ENCODE measurements at regions not wholly inside any gene's neighbourhood (a gene's known extent, or its start where the extent isn't known, plus 50 kb on each side); places are given as distances from the start of the nearest gene placed in this dataset.

DNA sequence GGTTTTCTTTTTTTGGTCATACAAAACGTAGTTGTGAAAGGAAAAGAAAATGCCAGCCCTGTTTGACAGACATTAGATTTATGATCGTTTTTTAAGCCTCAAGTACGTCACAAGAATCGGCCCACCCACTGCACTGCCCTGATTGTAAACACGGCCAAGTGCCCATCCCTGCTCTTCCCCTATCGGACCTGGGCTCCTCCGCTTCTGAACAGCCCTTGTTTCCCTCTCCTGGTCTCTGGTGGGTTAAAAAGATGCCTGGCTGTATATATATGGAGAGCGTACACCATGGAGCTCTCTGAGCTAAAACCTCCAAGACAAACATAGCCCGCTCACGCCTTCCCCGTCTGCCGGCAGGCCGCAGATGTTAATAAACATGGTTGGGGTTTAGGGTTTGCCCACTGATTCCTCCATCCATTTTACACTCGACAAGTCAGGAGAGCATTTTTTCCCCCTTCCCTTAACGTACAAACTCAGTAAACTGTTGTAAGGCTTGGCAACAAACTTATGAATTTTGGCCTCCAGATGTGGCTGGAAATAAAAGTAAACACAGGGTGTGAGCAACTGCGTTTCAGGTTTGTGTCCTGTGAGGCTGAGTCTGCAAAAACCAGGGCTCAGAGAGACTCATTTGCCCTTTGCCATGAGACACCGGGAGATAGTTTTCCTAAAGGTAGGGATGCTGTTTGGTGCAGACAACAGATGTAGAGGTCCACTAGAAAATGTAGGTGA lies 325.9 kb downstream of the SOX9 start:
- Mint-ChIP-seq H3K4me1 (no peaks in the 10 kb centered on the region), H3K4me3 (no peak overlapping the region), H3K9me3 (no peaks in the 10 kb centered on the region), H3K36me3 (no peaks in the 10 kb centered on the region), H3K27ac (no peak overlapping the region), H3K27me3 (ENCODE audit: low read depth in 3 of 3) (peaks cover 0 to 2% (median 0%) of the 10 kb centered on the region in 3 donors)
- no peak for DNase-seq

DNA sequence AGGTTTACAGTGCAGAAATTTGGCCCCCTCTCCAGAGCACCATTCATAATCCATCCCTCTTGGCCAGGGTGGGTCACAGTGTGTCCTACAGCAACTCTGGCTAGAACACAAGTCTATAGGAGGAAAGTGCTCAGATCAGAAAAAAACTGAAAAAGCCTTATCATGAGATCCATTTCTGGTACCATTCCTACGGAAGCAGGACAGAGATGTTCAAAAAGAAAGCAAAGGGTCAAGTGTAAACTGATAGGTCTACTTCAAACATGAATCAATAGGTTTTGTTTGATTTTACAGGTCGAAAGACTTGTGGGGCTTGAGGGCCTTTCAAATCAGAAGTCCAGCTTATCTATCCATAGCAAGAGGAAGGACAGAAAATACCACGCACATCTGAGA lies 326.4 kb downstream of the SOX9 start:
- H3K36me3 Mint-ChIP-seq, result no peaks in the 10 kb centered on the region
- H3K27ac Mint-ChIP-seq, result no peak overlapping the region
- peaks cover 0 to 2% (median 0%) of the 10 kb centered on the region in 3 donors for H3K27me3 Mint-ChIP-seq (ENCODE audit: low read depth in 3 of 3)
- no peak overlapping the region for H3K4me3 Mint-ChIP-seq
- H3K9me3 Mint-ChIP-seq, result no peaks in the 10 kb centered on the region
- no peaks in the 10 kb centered on the region for H3K4me1 Mint-ChIP-seq
- DNase-seq, result no peak

DNA sequence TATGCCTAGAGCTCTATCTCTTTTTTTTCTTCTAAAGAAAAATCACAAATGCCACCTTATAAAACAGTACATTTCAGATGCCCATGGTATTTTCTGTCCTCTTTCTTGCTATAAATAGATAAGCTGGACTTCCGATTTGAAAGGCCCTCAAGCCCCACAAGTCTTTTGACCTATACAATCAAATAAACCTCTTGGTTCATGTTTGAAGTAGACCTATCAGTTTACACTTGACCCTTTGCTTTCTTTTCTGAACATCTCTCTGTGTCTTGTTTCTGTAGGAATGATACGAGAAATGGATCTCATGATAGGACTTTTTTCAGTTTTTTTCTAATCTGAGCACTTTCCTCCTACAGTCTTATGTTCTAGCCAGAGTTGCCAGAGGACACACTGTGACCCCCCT lies 327.2 kb downstream of the SOX9 start:
- H3K36me3 Mint-ChIP-seq, result no peaks in the 10 kb centered on the region
- H3K27me3 Mint-ChIP-seq (ENCODE audit: low read depth in 3 of 3), result peaks cover 0 to 2% (median 0%) of the 10 kb centered on the region in 3 donors
- H3K27ac Mint-ChIP-seq, result no peak overlapping the region
- no peak for DNase-seq
- H3K4me3 Mint-ChIP-seq, result no peak overlapping the region
- no peaks in the 10 kb centered on the region for H3K4me1 Mint-ChIP-seq
- peaks cover 0 to 2% (median 0%) of the 10 kb centered on the region in 6 donors for H3K9me3 Mint-ChIP-seq

DNA sequence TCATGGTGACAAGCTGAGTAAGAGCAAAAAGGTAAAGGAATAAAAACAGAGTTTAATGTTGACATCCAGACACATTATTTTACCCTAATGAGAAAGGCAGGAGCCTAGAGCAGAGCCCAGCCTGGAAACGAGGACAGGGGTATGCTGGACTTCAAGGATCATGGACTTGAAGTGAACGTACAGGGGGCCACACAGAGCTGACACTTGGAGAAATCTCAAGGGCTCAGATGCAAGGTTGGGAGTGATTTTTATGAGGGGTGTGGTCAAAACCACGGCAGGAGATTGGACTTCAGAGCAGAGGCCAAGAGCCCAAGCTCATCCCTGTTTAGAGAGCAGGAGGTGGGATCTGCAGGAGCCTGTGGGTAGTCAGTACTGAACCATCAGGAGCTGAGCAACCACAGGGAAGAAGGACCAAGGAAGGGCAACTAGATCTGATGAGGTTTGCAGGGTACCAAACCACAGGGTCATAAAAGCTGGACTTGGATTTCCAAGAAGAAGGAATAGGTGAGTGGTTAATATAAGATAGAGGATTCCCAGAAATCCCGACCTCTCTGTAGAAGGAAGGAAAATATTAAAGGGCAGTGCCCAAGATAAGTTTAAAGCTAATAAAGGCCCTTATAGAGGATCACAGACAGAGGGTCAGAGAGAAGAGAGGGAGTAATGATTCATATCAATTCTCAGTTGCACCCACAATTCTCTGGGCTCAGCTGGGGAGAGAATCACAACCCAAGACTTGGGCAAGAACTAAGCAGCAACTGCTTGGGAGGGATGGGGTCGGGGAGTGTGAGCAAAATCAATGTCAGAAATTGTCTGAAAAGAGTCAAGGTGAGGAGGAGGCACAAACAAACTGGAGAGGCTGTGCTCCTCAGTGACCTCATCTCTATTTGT lies 331.7 kb downstream of the SOX9 start:
- Mint-ChIP-seq H3K27me3 (ENCODE audit: low read depth in 3 of 3) (peaks cover 1 to 2% (median 2%) of the 10 kb centered on the region in 3 donors), H3K36me3 (no peaks in the 10 kb centered on the region), H3K27ac (no peak overlapping the region), H3K4me1 (no peaks in the 10 kb centered on the region), H3K9me3 (peaks cover 0 to 2% (median 0%) of the 10 kb centered on the region in 6 donors), H3K4me3 (no peak overlapping the region)
- no peak for DNase-seq

DNA sequence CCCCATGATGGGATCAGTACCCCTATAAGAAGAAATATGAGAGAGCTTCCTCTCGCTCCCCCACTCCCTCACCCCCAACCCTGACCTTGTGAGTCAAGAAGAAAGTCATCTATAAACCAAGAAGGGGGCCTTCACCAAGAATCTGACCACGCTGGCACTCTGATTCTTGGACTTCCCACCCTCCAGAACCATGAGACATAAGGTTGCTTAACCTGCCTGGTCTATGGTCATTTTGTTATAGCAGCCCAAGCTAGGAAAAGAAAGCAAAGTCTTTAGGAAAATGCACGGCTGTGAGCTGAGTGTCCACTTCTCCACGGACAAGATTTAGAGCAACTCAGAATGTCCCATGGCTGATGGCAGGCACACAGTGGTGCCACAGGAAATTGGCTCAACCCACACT lies 333.5 kb downstream of the SOX9 start:
- H3K9me3 Mint-ChIP-seq, result peaks cover 0 to 2% (median 0%) of the 10 kb centered on the region in 6 donors
- H3K4me1 Mint-ChIP-seq, result no peaks in the 10 kb centered on the region
- H3K27me3 Mint-ChIP-seq (ENCODE audit: low read depth in 3 of 3), result peaks cover 1 to 4% (median 2%) of the 10 kb centered on the region in 3 donors
- no peak overlapping the region for H3K27ac Mint-ChIP-seq
- DNase-seq, result no peak
- no peak overlapping the region for H3K4me3 Mint-ChIP-seq
- no peaks in the 10 kb centered on the region for H3K36me3 Mint-ChIP-seq

DNA sequence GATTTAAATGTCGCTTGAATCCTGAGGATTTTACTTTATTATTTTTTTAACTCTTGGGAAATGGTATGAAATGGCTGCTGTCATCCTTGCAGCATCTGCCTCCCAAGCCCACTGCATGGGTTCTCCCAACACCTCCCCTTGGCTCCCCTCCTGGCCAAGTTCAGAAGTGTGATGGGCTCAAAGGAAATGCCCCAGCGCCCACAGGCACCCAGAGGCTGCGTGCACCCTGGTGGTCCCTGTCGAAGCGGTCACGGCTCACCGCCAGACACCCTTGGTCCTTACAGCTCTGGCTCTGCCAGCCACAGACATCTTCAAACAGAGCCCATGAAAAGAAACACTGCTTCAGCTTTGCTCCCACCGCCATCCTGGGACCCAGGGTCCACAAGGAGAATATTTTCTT lies 334.7 kb downstream of the SOX9 start:
- Mint-ChIP-seq H3K27ac (no peak overlapping the region), H3K4me3 (no peak overlapping the region), H3K27me3 (ENCODE audit: low read depth in 3 of 3) (peaks cover 1 to 5% (median 2%) of the 10 kb centered on the region in 3 donors), H3K36me3 (no peaks in the 10 kb centered on the region), H3K9me3 (peaks cover 0 to 2% (median 0%) of the 10 kb centered on the region in 6 donors), H3K4me1 (no peaks in the 10 kb centered on the region)
- no peak for DNase-seq

DNA sequence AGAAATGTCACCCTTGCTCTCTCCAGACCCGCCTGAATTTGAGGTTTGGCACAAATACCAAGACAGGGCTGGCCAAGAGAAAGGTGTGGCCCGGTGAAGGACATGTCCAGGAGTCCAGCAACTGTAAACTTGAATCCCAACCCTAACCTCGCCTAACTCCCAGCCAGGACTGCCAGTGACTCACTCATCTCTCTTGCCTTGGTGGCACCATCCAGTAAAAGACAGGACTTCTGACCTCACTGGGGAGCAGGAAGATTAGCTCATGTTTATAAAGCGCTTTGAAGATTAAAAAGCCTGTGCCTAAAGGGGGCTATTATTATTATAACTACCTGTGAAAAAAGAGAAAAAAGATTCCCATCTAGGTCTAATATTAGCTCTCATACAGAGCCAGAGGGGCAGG lies 335.3 kb downstream of the SOX9 start:
- no peak for DNase-seq
- Mint-ChIP-seq H3K4me1 (no peaks in the 10 kb centered on the region), H3K27ac (no peak overlapping the region), H3K27me3 (ENCODE audit: low read depth in 3 of 3) (peaks cover 1 to 5% (median 2%) of the 10 kb centered on the region in 3 donors), H3K9me3 (peaks cover 0 to 2% (median 0%) of the 10 kb centered on the region in 6 donors), H3K4me3 (no peak overlapping the region), H3K36me3 (no peaks in the 10 kb centered on the region)

DNA sequence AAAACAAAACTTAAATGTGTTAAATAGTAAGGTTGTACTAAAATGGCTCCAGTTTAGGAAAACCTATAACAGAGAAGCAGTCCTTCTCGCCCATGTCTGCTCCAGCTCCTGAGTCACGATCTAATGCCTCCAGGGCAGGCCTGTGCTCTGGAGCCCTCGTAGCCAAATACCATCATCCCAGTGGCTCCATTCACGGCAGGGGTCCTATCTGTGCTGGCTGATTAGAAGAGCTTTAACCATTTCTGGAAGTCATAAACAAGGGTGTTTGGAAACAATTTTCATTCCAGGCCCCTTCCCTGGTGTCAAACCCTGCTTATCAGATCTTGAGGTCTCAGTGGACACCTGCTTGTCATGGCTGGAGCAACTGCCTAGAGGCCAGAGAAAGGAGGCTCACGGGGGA lies 336.9 kb downstream of the SOX9 start:
- DNase-seq, result no peak
- H3K36me3 Mint-ChIP-seq, result no peaks in the 10 kb centered on the region
- H3K27ac Mint-ChIP-seq, result no peak overlapping the region
- no peaks in the 10 kb centered on the region for H3K4me1 Mint-ChIP-seq
- no peak overlapping the region for H3K4me3 Mint-ChIP-seq
- peaks cover 1 to 5% (median 3%) of the 10 kb centered on the region in 3 donors for H3K27me3 Mint-ChIP-seq (ENCODE audit: low read depth in 3 of 3)
- H3K9me3 Mint-ChIP-seq, result peaks cover 0 to 2% (median 0%) of the 10 kb centered on the region in 6 donors

DNA sequence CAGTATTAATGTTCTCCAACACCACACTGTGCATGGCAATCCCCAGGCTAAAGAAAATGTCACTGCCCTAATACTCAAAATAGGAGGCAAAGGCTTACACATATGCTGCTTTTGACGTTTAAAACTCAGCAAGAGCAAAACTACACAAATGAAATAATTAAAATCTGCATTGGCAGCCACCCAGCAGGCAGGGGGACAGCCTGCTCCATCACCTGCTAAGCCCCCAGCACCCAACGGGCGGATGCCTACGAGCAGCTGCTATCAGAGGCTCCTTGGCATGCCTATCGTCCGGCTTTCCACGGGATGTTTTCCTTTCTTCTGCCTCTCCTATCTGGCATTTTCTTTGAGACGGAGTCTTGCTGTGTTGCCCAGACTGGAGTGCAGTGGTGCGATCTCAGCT lies 337.5 kb downstream of the SOX9 start:
- Mint-ChIP-seq H3K27ac (no peak overlapping the region), H3K4me1 (no peaks in the 10 kb centered on the region), H3K9me3 (no peaks in the 10 kb centered on the region), H3K27me3 (ENCODE audit: low read depth in 3 of 3) (peaks cover 1 to 5% (median 3%) of the 10 kb centered on the region in 3 donors), H3K4me3 (no peak overlapping the region), H3K36me3 (no peaks in the 10 kb centered on the region)
- DNase-seq, result no peak

DNA sequence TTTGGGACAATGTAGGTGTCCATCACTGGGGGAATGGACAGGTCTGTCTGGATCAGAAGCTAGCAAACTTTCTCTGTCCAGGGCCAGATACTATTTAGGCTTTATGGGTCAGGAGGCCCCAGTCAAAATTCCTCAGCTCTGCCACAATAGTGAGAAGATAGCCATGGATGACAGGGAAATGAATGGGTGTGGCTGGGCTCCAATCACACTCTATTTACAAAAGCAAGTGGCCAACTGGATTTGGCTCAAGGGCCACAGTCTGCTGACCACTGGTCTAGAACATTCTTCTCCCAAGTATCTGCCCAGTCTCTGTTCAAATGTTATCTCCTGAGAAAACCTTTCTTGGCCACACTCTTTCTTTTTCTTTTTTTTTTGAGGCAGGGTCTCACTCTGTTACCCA lies 339.9 kb downstream of the SOX9 start:
- Mint-ChIP-seq H3K4me1 (no peaks in the 10 kb centered on the region), H3K9me3 (no peaks in the 10 kb centered on the region), H3K36me3 (no peaks in the 10 kb centered on the region), H3K27ac (no peak overlapping the region), H3K4me3 (no peak overlapping the region), H3K27me3 (ENCODE audit: low read depth in 3 of 3) (peaks cover 1 to 6% (median 6%) of the 10 kb centered on the region in 3 donors)
- no peak for DNase-seq

DNA sequence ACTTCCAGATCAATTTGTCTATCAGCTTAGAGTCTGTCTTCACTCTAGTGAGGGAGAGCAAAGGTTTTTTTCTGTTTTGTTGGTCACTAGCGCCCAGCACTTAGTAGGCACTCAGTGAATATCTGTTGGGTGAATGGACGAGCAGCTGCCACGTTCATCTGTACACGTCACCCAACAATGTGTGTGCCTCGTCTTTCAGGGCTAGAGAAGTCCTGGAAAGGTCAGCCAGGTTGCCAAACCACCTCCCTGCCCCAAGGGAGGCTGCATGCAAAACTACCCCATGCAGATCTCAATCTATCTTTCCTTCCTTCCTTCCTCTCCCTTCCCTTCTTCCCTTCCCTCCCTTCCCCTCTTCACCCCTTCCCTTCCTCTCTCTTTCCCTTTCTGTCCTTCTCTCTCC lies 340.9 kb downstream of the SOX9 start:
- no peak for DNase-seq
- no peaks in the 10 kb centered on the region for H3K36me3 Mint-ChIP-seq
- peaks cover 0 to 8% (median 6%) of the 10 kb centered on the region in 3 donors for H3K27me3 Mint-ChIP-seq (ENCODE audit: low read depth in 3 of 3)
- H3K4me3 Mint-ChIP-seq, result no peak overlapping the region
- H3K4me1 Mint-ChIP-seq, result no peaks in the 10 kb centered on the region
- H3K9me3 Mint-ChIP-seq, result no peaks in the 10 kb centered on the region
- no peak overlapping the region for H3K27ac Mint-ChIP-seq

DNA sequence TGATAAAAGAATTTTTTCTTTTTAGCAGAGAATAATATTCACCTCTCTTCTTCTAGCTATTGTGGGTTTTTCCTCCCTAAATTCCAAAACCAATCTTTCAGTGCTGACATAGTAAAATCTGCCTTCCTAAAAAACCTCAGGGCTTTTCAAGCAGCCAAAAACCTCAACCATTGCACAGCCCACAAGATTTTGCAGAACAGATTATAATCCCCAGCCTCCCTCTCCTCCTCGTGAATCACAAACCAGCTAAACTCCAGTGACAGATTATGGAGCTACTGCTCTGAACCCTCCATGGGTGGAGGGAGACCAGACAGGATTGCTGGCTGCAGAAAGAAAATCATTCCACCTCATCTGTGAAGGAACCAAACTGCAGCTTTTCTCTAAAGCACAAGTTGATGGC lies 341.6 kb downstream of the SOX9 start:
- no peaks in the 10 kb centered on the region for H3K36me3 Mint-ChIP-seq
- no peaks in the 10 kb centered on the region for H3K4me1 Mint-ChIP-seq
- H3K27ac Mint-ChIP-seq, result no peak overlapping the region
- H3K27me3 Mint-ChIP-seq (ENCODE audit: low read depth in 3 of 3), result peaks cover 0 to 8% (median 6%) of the 10 kb centered on the region in 3 donors
- no peak for DNase-seq
- H3K9me3 Mint-ChIP-seq, result no peaks in the 10 kb centered on the region
- H3K4me3 Mint-ChIP-seq, result no peak overlapping the region

DNA sequence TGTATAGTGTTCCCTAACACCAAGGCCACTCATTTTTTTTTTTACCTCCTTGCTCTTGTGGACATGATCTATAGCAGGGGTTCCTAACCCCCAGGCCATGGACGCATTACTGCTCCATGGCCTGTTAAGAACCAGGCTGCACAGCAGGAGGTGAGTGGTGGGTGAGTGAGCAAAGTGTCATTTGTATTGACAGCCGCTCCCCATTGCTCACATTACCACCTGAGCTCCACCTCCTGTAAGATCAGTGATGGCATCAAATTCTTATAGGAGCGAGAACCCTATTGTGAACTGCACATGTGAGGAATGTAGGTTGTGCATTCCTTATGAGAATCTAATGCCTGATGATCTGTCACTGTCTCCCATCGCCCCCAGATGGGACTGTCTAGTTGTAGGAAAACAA lies 342.0 kb downstream of the SOX9 start:
- no peak for DNase-seq
- no peaks in the 10 kb centered on the region for H3K36me3 Mint-ChIP-seq

DNA sequence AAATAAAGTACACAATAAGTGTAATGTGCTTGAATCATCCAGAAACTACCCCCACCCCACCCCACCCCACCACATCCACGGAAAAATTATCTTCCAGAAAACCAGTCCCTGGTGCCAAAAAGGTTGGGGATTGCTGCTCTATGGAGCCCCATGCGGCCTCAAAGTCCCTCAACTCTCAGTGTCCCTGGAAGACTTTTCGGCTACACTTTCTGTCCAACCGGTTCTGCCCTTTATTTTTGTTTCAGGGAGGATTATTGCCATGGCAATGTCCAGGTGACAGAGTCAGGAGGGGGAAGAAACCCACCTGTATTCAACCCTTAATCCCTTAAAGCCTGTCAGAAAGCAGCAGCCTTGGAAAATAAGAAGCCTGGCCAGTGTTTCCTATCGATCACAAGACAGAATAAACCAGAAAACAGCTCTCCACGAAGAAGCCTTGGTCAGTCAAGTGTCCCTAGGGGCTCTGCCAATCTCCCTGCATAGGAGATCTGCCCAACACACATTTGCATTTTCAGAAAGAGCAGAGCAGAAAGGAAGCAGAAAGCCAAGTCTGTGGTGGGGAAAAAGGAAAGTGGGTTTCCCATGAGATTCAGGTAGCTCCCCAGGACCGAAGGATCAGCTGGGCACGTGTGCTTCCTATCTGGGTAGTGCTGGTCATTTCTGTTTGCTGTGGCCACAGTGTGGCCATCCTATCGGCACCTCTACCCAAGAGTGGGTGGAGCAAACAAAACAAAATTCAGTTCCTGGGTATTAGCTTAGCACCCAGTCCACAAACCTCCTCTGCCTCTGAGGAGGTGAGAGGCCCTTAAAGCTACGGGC lies 342.7 kb downstream of the SOX9 start:
- H3K4me3 Mint-ChIP-seq, result no peak overlapping the region
- no peaks in the 10 kb centered on the region for H3K4me1 Mint-ChIP-seq
- no peaks in the 10 kb centered on the region for H3K9me3 Mint-ChIP-seq
- no peak overlapping the region for H3K27ac Mint-ChIP-seq
- no peaks in the 10 kb centered on the region for H3K36me3 Mint-ChIP-seq
- peaks cover 0 to 7% (median 6%) of the 10 kb centered on the region in 3 donors for H3K27me3 Mint-ChIP-seq (ENCODE audit: low read depth in 3 of 3)
- no peak for DNase-seq

More for the DNA sequence above, 342.0 kb downstream of the SOX9 start:
- Mint-ChIP-seq H3K4me1 (no peaks in the 10 kb centered on the region), H3K9me3 (no peaks in the 10 kb centered on the region), H3K27ac (no peak overlapping the region), H3K4me3 (no peak overlapping the region), H3K27me3 (ENCODE audit: low read depth in 3 of 3) (peaks cover 0 to 8% (median 6%) of the 10 kb centered on the region in 3 donors)
